HEK293T (cell line): ENCODE measurements at regions not wholly inside any gene's neighbourhood (a gene's known extent, or its start where the extent isn't known, plus 50 kb on each side); places are given as distances from the start of the nearest gene placed in this dataset.

Experiments
- BHLHE40 ChIP-seq: fragments of 450-650 bp; IDR thresholded peaks from 2 replicates; pipeline ENCODE4 v1.6.1; 2016; ENCODE audit warnings: mild to moderate bottlenecking, moderate library complexity, borderline replicate concordance
- CTBP1 ChIP-seq: fragments of 450-650 bp; IDR thresholded peaks from 2 replicates; pipeline ENCODE4 v1.6.1; 2016; ENCODE audit warnings: borderline replicate concordance
- ELF4 ChIP-seq: fragments of 450-650 bp; IDR thresholded peaks from 2 replicates; pipeline ENCODE4 v1.6.1; 2017; ENCODE audit warnings: antibody characterized with exemption
- FOXK2 ChIP-seq: fragments of 450-650 bp; IDR thresholded peaks from 2 replicates; pipeline ENCODE4 v1.6.1; 2016; ENCODE audit warnings: mild to moderate bottlenecking
- FOXM1 ChIP-seq: fragments of 450-650 bp; IDR thresholded peaks from 2 replicates; pipeline ENCODE4 v1.6.1; 2017; ENCODE audit warnings: mild to moderate bottlenecking, borderline replicate concordance
- HDGF ChIP-seq: fragments of 450-650 bp; IDR thresholded peaks from 2 replicates; pipeline ENCODE4 v1.6.1; 2017; ENCODE audit warnings: antibody characterized with exemption, borderline replicate concordance
- NFRKB ChIP-seq: fragments of 450-650 bp; IDR thresholded peaks from 2 replicates; pipeline ENCODE4 v1.6.1; 2016; ENCODE audit warnings: mild to moderate bottlenecking, moderate library complexity
- SUZ12 ChIP-seq: fragments of 450-650 bp; IDR thresholded peaks from 2 replicates; pipeline ENCODE4 v1.6.1; 2016; ENCODE audit warnings: mild to moderate bottlenecking
- TARDBP ChIP-seq: fragments of 450-650 bp; IDR thresholded peaks from 2 replicates; pipeline ENCODE4 v1.6.1; 2016

- TF ChIP-seq NFRKB (no peak), FOXK2 (no peak), ELF4 (no peak), HDGF (no peak), TARDBP (no peak), BHLHE40 (no peak), CTBP1 (no peak), SUZ12 (no peak), FOXM1 (no peak)
Measured at GRCh38 chr13:107289540-107289939, 721.6 kb upstream of the ARGLU1 start.
